Fibroblast of lung (primary cell): ENCODE measurements at regions not wholly inside any gene's neighbourhood (a gene's known extent, or its start where the extent isn't known, plus 50 kb on each side); places are given as distances from the start of the nearest gene placed in this dataset.

Experiments
- DNase-seq, 2 donors: peaks; one replicate each; pipeline versions ENCODE4 v3.0.0 to v3.0.0-alpha.2; 2010; ENCODE audit warnings: low read depth in 2 of 2
- H2AFZ ChIP-seq: 2 replicates; pipeline ENCODE4 v1.5.1; 2012; ENCODE audit warnings: low read length, control low read depth, inconsistent platforms
- H3K27ac ChIP-seq: 2 replicates; pipeline ENCODE4 v1.5.1; 2011; ENCODE audit warnings: low read length, control low read depth; ENCODE audit not compliant: insufficient read depth
- H3K27me3 ChIP-seq: 2 replicates; pipeline ENCODE4 v1.5.1; 2011; ENCODE audit warnings: mild to moderate bottlenecking, low read length; ENCODE audit not compliant: control insufficient read depth, insufficient read depth
- H3K36me3 ChIP-seq: 2 replicates; pipeline ENCODE4 v1.5.1; 2011; ENCODE audit warnings: low read length; ENCODE audit not compliant: control insufficient read depth, insufficient read depth
- H3K4me1 ChIP-seq: 2 replicates; pipeline ENCODE4 v1.5.1; 2011; ENCODE audit warnings: low read length; ENCODE audit not compliant: control insufficient read depth, insufficient read depth; ENCODE audit errors: extremely low read depth
- H3K4me2 ChIP-seq: 2 replicates; pipeline ENCODE4 v1.5.1; 2011; ENCODE audit warnings: low read length, control low read depth; ENCODE audit not compliant: insufficient read depth; ENCODE audit errors: extremely low read depth
- H3K4me3 ChIP-seq, 4 experiments: fragments of 200-600 bp in 1 of 4; sonication (generic) in 1 of 4; replicated peaks in 1 of 4; 2 replicates each; pipeline ENCODE4 v1.5.1; 2011 to 2016; ENCODE audit warnings: low read length in 4 of 4, low read depth in 3 of 4, mild to moderate bottlenecking in 3 of 4, control low read depth in 2 of 4, inconsistent platforms in 1 of 4, mixed read lengths in 1 of 4; ENCODE audit not compliant: insufficient read depth in 1 of 4; ENCODE audit errors: control extremely low read depth in 1 of 4
- H3K79me2 ChIP-seq: 2 replicates; pipeline ENCODE4 v1.5.1; 2012; ENCODE audit warnings: mild to moderate bottlenecking, low read length, inconsistent platforms; ENCODE audit not compliant: control insufficient read depth, insufficient read depth
- H3K9ac ChIP-seq: 2 replicates; pipeline ENCODE4 v1.5.1; 2011; ENCODE audit warnings: mild to moderate bottlenecking, low read length, control low read depth; ENCODE audit not compliant: insufficient read depth
- H3K9me3 ChIP-seq: 2 replicates; pipeline ENCODE4 v1.5.1; 2012; ENCODE audit warnings: low read depth, low read length; ENCODE audit not compliant: control insufficient read depth, insufficient read depth
- H4K20me1 ChIP-seq: 2 replicates; pipeline ENCODE4 v1.5.1; 2011; ENCODE audit warnings: low read length; ENCODE audit not compliant: control insufficient read depth, insufficient read depth; ENCODE audit errors: extremely low read depth
- EZH2 ChIP-seq: IDR thresholded peaks from 2 replicates; pipeline ENCODE4 v1.5.1; 2012; ENCODE audit warnings: low read length, control low read depth, mild to moderate bottlenecking; ENCODE audit errors: missing control alignments
- TF ChIP-seq, protein P1 (sequence below), 2 donors: IDR thresholded peaks in 1 of 2; conservative IDR thresholded peaks in 1 of 2; 1 replicate in 1 of 2; 2 replicates in 1 of 2; pipeline ENCODE4 v1.5.1; 2011 to 2012; ENCODE audit warnings: low read length in 2 of 2, control low read depth in 1 of 2, inconsistent platforms in 1 of 2, low read depth in 1 of 2, mild to moderate bottlenecking in 1 of 2

DNA sequence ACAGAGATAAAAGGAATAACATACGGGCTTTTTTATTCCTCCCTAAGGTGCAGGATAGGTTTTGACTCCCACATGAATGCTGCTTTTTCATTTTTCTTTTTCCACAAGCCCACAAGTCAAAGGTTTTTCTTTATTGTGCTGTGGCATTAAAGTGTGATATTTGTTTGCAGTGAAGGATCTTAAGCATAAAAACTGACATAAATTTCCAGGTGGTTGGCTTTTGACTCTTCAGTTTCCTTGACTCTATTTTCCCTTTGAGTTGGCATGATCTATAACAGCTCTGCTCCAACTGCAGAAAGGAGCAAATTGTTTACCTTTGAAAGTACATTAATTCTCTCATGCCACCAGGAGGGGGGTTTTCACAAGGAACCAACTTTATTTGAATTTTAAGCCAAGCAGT is 326.2 kb upstream of the FAM98A start:
- H3K4me1 ChIP-seq, result no peaks in the 10 kb centered on the region
- no peaks in the 10 kb centered on the region for H3K9me3 ChIP-seq
- H4K20me1 ChIP-seq, result no peaks in the 10 kb centered on the region
- TF ChIP-seq EZH2, result no peak
- TF ChIP-seq, protein P1, sequence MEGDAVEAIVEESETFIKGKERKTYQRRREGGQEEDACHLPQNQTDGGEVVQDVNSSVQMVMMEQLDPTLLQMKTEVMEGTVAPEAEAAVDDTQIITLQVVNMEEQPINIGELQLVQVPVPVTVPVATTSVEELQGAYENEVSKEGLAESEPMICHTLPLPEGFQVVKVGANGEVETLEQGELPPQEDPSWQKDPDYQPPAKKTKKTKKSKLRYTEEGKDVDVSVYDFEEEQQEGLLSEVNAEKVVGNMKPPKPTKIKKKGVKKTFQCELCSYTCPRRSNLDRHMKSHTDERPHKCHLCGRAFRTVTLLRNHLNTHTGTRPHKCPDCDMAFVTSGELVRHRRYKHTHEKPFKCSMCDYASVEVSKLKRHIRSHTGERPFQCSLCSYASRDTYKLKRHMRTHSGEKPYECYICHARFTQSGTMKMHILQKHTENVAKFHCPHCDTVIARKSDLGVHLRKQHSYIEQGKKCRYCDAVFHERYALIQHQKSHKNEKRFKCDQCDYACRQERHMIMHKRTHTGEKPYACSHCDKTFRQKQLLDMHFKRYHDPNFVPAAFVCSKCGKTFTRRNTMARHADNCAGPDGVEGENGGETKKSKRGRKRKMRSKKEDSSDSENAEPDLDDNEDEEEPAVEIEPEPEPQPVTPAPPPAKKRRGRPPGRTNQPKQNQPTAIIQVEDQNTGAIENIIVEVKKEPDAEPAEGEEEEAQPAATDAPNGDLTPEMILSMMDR (conservative IDR thresholded peaks at IDR 0.05 in 1 of 2, IDR thresholded peaks at IDR 0.05 in 1 of 2; ENCODE audit: low read depth in 1 of 2, low read length in 2 of 2), result no peak
- no peaks in the 10 kb centered on the region for H3K36me3 ChIP-seq
- H3K9ac ChIP-seq, result no peak overlapping the region
- H3K4me2 ChIP-seq, result no peak overlapping the region
- no peaks in the 10 kb centered on the region for H3K79me2 ChIP-seq
- H3K4me3 ChIP-seq, result no peak overlapping the region
- no peaks in the 10 kb centered on the region for H3K27me3 ChIP-seq
- H2AFZ ChIP-seq, result no peak overlapping the region
- H3K27ac ChIP-seq, result no peak overlapping the region
- DNase-seq, result no peak

GRCh38 chr2:33924586-33925169 is 325.6 kb upstream of the FAM98A start:
- TF ChIP-seq, protein P1 (conservative IDR thresholded peaks at IDR 0.05 in 1 of 2, IDR thresholded peaks at IDR 0.05 in 1 of 2; ENCODE audit: low read depth in 1 of 2, low read length in 2 of 2), result no peak
- no peak for TF ChIP-seq EZH2
- Histone ChIP-seq H2AFZ (no peak overlapping the region), H4K20me1 (no peaks in the 10 kb centered on the region), H3K27ac (no peak overlapping the region), H3K9me3 (no peaks in the 10 kb centered on the region), H3K9ac (no peak overlapping the region), H3K4me3 (no peak overlapping the region), H3K4me2 (no peak overlapping the region), H3K27me3 (no peaks in the 10 kb centered on the region), H3K79me2 (no peaks in the 10 kb centered on the region), H3K4me1 (no peaks in the 10 kb centered on the region), H3K36me3 (no peaks in the 10 kb centered on the region)
- no peak for DNase-seq

- no peaks in the 10 kb centered on the region for H3K79me2 ChIP-seq
These were observed 318.2 kb upstream of the FAM98A start for GRCh38 chr2:33917252-33917651.

More at GRCh38 chr2:33917252-33917651, 318.2 kb upstream of the FAM98A start:
- H3K9ac ChIP-seq, result no peak overlapping the region
- no peaks in the 10 kb centered on the region for H4K20me1 ChIP-seq
- no peak for DNase-seq
- H3K4me2 ChIP-seq, result no peak overlapping the region
- H3K4me1 ChIP-seq, result no peaks in the 10 kb centered on the region
- no peaks in the 10 kb centered on the region for H3K27me3 ChIP-seq
- no peaks in the 10 kb centered on the region for H3K9me3 ChIP-seq
- no peak overlapping the region for H3K4me3 ChIP-seq
- H3K27ac ChIP-seq, result no peak overlapping the region
- no peaks in the 10 kb centered on the region for H3K36me3 ChIP-seq
- TF ChIP-seq EZH2, result no peak
- TF ChIP-seq, protein P1 (conservative IDR thresholded peaks at IDR 0.05 in 1 of 2, IDR thresholded peaks at IDR 0.05 in 1 of 2; ENCODE audit: low read depth in 1 of 2, low read length in 2 of 2), result no peak
- no peak overlapping the region for H2AFZ ChIP-seq
